ENCODE measurements at regions not wholly inside any gene's neighbourhood (a gene's known extent, or its start where the extent isn't known, plus 50 kb on each side); places are given as distances from the start of the nearest gene placed in this dataset.

DNA sequence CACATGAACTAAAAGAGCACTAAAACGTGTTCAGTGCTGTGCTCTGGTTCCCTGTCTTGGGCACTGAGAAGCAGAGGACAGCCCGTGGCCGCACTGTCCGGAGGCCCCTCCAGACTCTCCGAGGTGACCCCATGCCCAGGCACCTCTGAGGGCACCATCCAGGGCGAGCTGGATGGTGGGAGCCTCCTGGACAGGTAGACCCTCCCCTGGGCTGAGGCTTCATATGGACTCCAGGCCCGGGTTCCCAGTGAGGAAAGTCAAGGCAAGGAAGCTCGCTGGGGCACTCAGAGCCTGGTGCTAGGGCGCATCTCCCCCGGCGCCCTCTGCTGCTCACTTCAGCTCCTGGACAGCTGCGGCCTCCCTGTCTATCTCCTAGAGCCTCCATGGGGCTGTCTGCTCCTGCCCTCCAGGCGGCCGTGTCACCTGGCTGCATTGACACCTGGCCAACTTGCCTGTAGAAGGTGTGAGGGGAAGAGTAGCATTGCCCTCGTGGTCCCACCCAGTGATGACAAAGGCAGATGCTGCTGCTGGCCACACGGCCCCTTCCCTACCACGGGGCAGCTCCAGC lies 178.2 kb upstream of the IRX1 start:
- no peak for TF ChIP-seq CTCF (conservative IDR thresholded peaks at IDR 0.05; ENCODE audit: low read length)
- TF ChIP-seq EZH2phosphoT487 (IDR thresholded peaks at IDR 0.05; ENCODE audit: borderline replicate concordance), result no peak

Data from Loucy (cell line).